ENCODE measurements at regions not wholly inside any gene's neighbourhood (a gene's known extent, or its start where the extent isn't known, plus 50 kb on each side); places are given as distances from the start of the nearest gene placed in this dataset.

DNA sequence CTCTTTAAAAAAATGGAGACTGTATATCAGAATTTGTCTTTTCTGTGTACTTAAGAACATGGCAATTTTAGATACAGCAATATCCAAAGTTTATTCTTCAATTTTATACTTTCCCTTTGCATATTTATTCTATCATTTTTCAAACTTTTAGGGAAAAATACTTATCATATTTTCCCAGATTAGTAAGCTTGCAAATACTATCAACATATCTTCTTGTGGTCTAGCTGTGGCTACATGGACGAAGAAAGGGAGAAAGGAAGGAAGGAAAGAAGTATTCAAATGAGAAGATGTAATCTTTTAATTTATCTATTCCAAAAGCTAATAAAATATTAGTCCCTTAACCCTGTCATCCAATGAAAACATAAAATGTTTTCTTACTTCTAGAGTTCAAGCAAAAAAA, 797.8 kb upstream of the GALNTL6 start:
- Histone ChIP-seq H3K79me2 (ENCODE audit: control insufficient read depth, insufficient read depth, low read length) (no peaks in the 10 kb centered on the region), H3K27me3 (ENCODE audit: control insufficient read depth in 2 of 2, insufficient read depth in 2 of 2, low read length in 2 of 2) (no peaks in the 10 kb centered on the region), H3K9me3 (replicated peaks; ENCODE audit: control insufficient read depth, insufficient read depth, low read length) (peaks cover 4% of the 10 kb centered on the region), H3K4me3 (replicated peaks in 1 of 3; ENCODE audit: insufficient read depth in 1 of 3, low read depth in 1 of 3, low read length in 3 of 3) (no peak overlapping the region), H3K9ac (replicated peaks; ENCODE audit: extremely low read depth, insufficient read depth, low read length) (no peak overlapping the region), H3K36me3 (ENCODE audit: control insufficient read depth in 2 of 2, extremely low read depth in 1 of 2, insufficient read depth in 2 of 2, low read length in 2 of 2) (no peaks in the 10 kb centered on the region), H3K27ac (ENCODE audit: insufficient read depth, low read depth, low read length) (no peak overlapping the region), H3K4me1 (ENCODE audit: control insufficient read depth, extremely low read depth, insufficient read depth, low read length) (no peaks in the 10 kb centered on the region), H3K9me1 (replicated peaks; ENCODE audit: control insufficient read depth, extremely low read depth, insufficient read depth, low read length) (no peaks in the 10 kb centered on the region), H3K4me2 (ENCODE audit: insufficient read depth, low read length) (no peak overlapping the region), H2AFZ (ENCODE audit: low read depth, low read length) (no peak overlapping the region), H4K20me1 (replicated peaks; ENCODE audit: control insufficient read depth, extremely low read depth, insufficient read depth, low read length) (no peaks in the 10 kb centered on the region)
- intact Hi-C loops (cut with micrococcal nuclease) (no loop called here), dilution Hi-C loops (cut with MboI; ENCODE audit: extremely low pct_ligation_motif_present, low sequenced_read_pairs) (no loop called here)
- CTCF ChIA-PET, result no interaction called here
- DNase-seq (ENCODE audit: low read depth, low spot score) (no peak), FAIRE-seq (no peak)
- POLR2A ChIA-PET, result no interaction called here
- no peak for TF ChIP-seq FOS (IDR thresholded peaks at IDR 0.05; ENCODE audit: borderline replicate concordance, insufficient read depth, low read length)
- TF ChIP-seq EZH2 (IDR thresholded peaks at IDR 0.05; ENCODE audit: borderline replicate concordance, low read depth, low read length, severe bottlenecking), result no peak
- TF ChIP-seq MYC (IDR thresholded peaks at IDR 0.05; ENCODE audit: low read depth, low read length), result no peak
- no peak for TF ChIP-seq POLR2A (IDR thresholded peaks at IDR 0.05; ENCODE audit: low read depth, low read length)
- TF ChIP-seq GATA2 (IDR thresholded peaks at IDR 0.05; ENCODE audit: insufficient read depth, insufficient read length, low read depth, low read length), result no peak
- no peak for TF ChIP-seq JUN (IDR thresholded peaks at IDR 0.05; ENCODE audit: borderline replicate concordance, insufficient read depth, insufficient read length, low read depth)
- TF ChIP-seq, protein P1, sequence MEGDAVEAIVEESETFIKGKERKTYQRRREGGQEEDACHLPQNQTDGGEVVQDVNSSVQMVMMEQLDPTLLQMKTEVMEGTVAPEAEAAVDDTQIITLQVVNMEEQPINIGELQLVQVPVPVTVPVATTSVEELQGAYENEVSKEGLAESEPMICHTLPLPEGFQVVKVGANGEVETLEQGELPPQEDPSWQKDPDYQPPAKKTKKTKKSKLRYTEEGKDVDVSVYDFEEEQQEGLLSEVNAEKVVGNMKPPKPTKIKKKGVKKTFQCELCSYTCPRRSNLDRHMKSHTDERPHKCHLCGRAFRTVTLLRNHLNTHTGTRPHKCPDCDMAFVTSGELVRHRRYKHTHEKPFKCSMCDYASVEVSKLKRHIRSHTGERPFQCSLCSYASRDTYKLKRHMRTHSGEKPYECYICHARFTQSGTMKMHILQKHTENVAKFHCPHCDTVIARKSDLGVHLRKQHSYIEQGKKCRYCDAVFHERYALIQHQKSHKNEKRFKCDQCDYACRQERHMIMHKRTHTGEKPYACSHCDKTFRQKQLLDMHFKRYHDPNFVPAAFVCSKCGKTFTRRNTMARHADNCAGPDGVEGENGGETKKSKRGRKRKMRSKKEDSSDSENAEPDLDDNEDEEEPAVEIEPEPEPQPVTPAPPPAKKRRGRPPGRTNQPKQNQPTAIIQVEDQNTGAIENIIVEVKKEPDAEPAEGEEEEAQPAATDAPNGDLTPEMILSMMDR (IDR thresholded peaks at IDR 0.05; ENCODE audit: extremely low read depth in 1 of 2, insufficient read depth in 1 of 2, low read depth in 1 of 2, low read length in 2 of 2), result no peak
- TF ChIP-seq POLR2AphosphoS5 (IDR thresholded peaks at IDR 0.05; ENCODE audit: insufficient read depth, low read depth, low read length), result no peak
- TF ChIP-seq, protein P2, sequence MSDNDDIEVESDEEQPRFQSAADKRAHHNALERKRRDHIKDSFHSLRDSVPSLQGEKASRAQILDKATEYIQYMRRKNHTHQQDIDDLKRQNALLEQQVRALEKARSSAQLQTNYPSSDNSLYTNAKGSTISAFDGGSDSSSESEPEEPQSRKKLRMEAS (IDR thresholded peaks at IDR 0.05; ENCODE audit: insufficient read depth, insufficient read length), result no peak
- BruUV-seq (replicated peaks), result no TSS peak
